Activated B cell treated with CpG ODN at 0.5 μM for 24 hours (primary cell): ENCODE measurements at regions not wholly inside any gene's neighbourhood (a gene's known extent, or its start where the extent isn't known, plus 50 kb on each side); places are given as distances from the start of the nearest gene placed in this dataset.

ENCODE experiments used
- ATAC-seq: fragments of 200-7000 bp; cut with Tn5 transposase; one replicate; pipeline ENCODE4 v1.10.0; 2021; ENCODE audit warnings: low read depth, mild to moderate bottlenecking, moderate library complexity
- CTCF ChIA-PET: fragments of 350-600 bp; sonication (Branson Sonifier 250); formaldehyde crosslinking; loops from one replicate; lab custom pipeline; 2021; ENCODE audit warnings: antibody characterized with exemption; lab: Charles Lee
- POLR2A ChIA-PET: fragments of 350-600 bp; sonication (Branson Sonifier 250); formaldehyde crosslinking; loops from one replicate; lab custom pipeline; 2021; ENCODE audit warnings: antibody characterized with exemption; lab: Charles Lee
- DNase-seq: peaks from one replicate; pipeline ENCODE4 v3.0.0; 2022
- H3K27ac Mint-ChIP-seq: one replicate; pipeline ENCODE4 v1.8.0; 2020; ENCODE audit warnings: mixed read lengths
- H3K27me3 Mint-ChIP-seq: one replicate; pipeline ENCODE4 v1.8.0; 2021; ENCODE audit warnings: mixed read lengths
- H3K36me3 Mint-ChIP-seq: one replicate; pipeline ENCODE4 v1.8.0; 2021; ENCODE audit warnings: low read depth, mixed read lengths
- H3K4me1 Mint-ChIP-seq: one replicate; pipeline ENCODE4 v1.8.0; 2021; ENCODE audit warnings: mixed read lengths
- H3K4me3 Mint-ChIP-seq: one replicate; pipeline ENCODE4 v1.8.0; 2020; ENCODE audit warnings: mild to moderate bottlenecking, mixed read lengths
- H3K9me3 Mint-ChIP-seq: one replicate; pipeline ENCODE4 v1.8.0; 2020; ENCODE audit warnings: mixed read lengths
- intact Hi-C: fragments of 100-400 bp; cut with micrococcal nuclease; formaldehyde crosslinking; loops from one replicate; pipeline ENCODE4 v1.15.1; 2024
- TF ChIP-seq, protein P1 (sequence below): fragments of 200-600 bp; IDR thresholded peaks from one replicate; pipeline ENCODE4 v1.8.0; 2022; ENCODE audit warnings: antibody characterized with exemption, mild to moderate bottlenecking

DNA sequence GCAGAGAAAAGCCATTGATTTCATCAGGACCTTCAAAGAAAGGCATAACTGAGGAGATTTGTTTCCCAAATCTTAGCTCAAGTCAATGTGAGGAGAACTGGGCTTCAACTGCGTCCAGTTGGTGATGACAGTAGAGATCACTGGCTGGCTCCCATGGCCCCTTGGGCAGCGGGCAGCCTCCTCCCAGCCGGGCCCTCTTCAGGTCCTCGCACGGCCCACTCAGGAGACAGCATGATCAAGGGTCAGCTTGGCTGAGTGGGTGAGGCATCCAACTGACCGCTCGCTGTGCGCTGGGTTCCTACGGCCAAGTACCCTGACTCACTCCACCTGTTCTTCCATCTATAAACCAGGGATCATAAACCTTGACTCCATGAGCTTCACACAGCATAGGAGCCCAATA lies 274.0 kb downstream of the NSG2 start:
- ChIA-PET CTCF (no interaction called here), POLR2A (no interaction called here)
- Mint-ChIP-seq H3K27me3 (peaks cover 22% of the 10 kb centered on the region), H3K4me1 (no peaks in the 10 kb centered on the region), H3K36me3 (no peaks in the 10 kb centered on the region), H3K4me3 (no peak overlapping the region), H3K9me3 (peaks cover 5% of the 10 kb centered on the region), H3K27ac (no peak overlapping the region)
- no peak for DNase-seq
- ATAC-seq: no peak
- intact Hi-C loops: no loop called here
- TF ChIP-seq, protein P1, sequence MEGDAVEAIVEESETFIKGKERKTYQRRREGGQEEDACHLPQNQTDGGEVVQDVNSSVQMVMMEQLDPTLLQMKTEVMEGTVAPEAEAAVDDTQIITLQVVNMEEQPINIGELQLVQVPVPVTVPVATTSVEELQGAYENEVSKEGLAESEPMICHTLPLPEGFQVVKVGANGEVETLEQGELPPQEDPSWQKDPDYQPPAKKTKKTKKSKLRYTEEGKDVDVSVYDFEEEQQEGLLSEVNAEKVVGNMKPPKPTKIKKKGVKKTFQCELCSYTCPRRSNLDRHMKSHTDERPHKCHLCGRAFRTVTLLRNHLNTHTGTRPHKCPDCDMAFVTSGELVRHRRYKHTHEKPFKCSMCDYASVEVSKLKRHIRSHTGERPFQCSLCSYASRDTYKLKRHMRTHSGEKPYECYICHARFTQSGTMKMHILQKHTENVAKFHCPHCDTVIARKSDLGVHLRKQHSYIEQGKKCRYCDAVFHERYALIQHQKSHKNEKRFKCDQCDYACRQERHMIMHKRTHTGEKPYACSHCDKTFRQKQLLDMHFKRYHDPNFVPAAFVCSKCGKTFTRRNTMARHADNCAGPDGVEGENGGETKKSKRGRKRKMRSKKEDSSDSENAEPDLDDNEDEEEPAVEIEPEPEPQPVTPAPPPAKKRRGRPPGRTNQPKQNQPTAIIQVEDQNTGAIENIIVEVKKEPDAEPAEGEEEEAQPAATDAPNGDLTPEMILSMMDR: no peak

DNA sequence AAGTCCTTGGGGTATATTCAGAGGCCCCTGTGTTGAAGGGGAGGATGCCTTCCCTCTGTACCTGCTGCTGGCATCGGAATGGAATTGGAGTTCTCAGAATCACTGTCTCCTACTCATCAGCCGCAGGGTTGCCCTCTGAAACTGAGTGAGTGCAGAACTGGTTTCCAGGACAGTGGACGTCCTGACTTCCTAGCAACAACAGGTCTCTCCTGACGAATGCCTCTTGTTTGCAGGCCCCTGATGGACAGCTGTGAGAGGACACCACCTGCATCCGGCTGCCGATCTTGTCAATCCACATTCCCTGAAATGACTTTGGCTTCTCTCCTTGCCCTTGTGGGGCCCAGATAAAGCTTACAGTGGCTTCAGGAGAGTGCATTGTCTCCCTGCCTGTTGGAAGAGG lies 274.5 kb downstream of the NSG2 start:
- intact Hi-C loops: no loop called here
- no peaks in the 10 kb centered on the region for H3K36me3 Mint-ChIP-seq
- TF ChIP-seq, protein P1: no peak
- no peak for ATAC-seq
- CTCF ChIA-PET: no interaction called here
- no peak overlapping the region for H3K4me3 Mint-ChIP-seq
- peaks cover 21% of the 10 kb centered on the region for H3K27me3 Mint-ChIP-seq
- POLR2A ChIA-PET: no interaction called here
- peaks cover 5% of the 10 kb centered on the region for H3K9me3 Mint-ChIP-seq
- H3K27ac Mint-ChIP-seq: no peak overlapping the region
- no peaks in the 10 kb centered on the region for H3K4me1 Mint-ChIP-seq
- no peak for DNase-seq

DNA sequence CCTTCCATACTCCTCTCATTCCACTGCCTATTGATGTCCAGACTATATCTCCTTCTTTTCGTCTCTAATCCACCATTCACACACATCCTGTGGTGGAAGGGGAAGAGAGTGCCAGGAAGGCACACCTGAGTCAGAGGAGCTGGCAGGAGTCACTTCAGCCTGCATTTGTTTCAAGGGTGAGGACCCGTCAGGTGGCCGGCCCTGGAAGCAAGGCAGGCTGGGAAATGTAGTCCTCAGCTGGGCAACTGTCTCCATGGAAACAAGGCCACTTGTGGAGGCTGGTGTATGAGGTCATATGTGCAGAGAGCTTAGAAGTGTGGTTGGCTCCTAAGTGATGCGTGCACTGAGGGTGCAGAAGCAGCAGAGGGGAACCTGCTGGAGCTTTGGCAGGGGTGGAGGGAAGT lies 278.4 kb downstream of the NSG2 start:
- H3K27ac Mint-ChIP-seq: no peak overlapping the region
- POLR2A ChIA-PET: no interaction called here
- no peaks in the 10 kb centered on the region for H3K4me1 Mint-ChIP-seq
- H3K36me3 Mint-ChIP-seq: no peaks in the 10 kb centered on the region
- peaks cover 15% of the 10 kb centered on the region for H3K27me3 Mint-ChIP-seq
- CTCF ChIA-PET: no interaction called here
- TF ChIP-seq, protein P1: no peak
- intact Hi-C loops: no loop called here
- H3K4me3 Mint-ChIP-seq: no peak overlapping the region
- H3K9me3 Mint-ChIP-seq: peaks cover 4% of the 10 kb centered on the region
- DNase-seq (no peak), ATAC-seq (no peak)

DNA sequence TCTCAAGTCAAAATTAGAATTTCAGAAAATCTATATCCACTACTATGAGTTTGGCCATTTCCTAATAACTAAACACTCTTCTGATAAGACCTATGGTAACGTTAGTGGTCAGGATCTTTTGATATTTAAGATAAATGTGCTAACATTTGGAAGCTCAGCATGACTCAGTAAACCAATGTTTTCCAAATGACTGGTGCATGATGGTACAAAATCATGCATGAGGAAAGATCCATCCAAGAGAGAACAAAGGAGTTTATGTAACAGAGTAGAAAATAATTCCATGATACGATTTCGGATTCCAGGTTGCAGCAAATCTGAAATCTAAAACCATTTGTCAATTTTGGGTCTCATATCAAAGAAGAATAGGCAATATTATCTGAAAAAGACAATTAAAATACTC lies 279.2 kb downstream of the NSG2 start:
- DNase-seq (no peak), ATAC-seq (no peak)
- H3K4me3 Mint-ChIP-seq: no peak overlapping the region
- H3K27me3 Mint-ChIP-seq: peaks cover 15% of the 10 kb centered on the region
- H3K9me3 Mint-ChIP-seq: no peaks in the 10 kb centered on the region
- CTCF ChIA-PET: no interaction called here
- intact Hi-C loops: no loop called here
- TF ChIP-seq, protein P1: no peak
- H3K27ac Mint-ChIP-seq: no peak overlapping the region
- no peaks in the 10 kb centered on the region for H3K36me3 Mint-ChIP-seq
- POLR2A ChIA-PET: no interaction called here
- H3K4me1 Mint-ChIP-seq: no peaks in the 10 kb centered on the region

DNA sequence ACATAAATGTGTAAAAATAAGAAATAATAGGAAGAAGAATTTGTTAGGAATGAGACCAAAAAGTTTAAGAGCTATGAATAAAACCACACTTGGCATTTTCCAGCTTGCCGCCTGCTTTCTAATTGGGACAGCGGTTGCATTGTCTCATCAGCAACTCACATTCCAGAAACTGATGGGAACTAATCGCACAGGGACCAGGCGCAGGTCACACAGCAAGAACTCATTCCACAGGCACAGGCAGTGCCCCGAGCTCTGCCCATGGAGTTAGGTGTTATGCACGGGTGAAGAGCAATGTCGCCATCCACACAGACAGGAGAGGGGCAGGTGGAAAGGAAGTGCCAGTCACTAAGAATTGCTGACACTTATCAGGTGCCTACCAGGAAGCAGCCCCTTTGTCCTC lies 279.9 kb downstream of the NSG2 start:
- ChIA-PET CTCF (no interaction called here), POLR2A (no interaction called here)
- ATAC-seq: no peak
- Mint-ChIP-seq H3K27me3 (peaks cover 15% of the 10 kb centered on the region), H3K4me1 (no peaks in the 10 kb centered on the region), H3K27ac (no peak overlapping the region), H3K36me3 (no peaks in the 10 kb centered on the region), H3K4me3 (no peak overlapping the region), H3K9me3 (no peaks in the 10 kb centered on the region)
- TF ChIP-seq, protein P1: no peak
- intact Hi-C loops: no loop called here
- DNase-seq: no peak
